GM11168 (cell line): ENCODE measurements at regions not wholly inside any gene's neighbourhood (a gene's known extent, or its start where the extent isn't known, plus 50 kb on each side); places are given as distances from the start of the nearest gene placed in this dataset.

Experiments
- in situ Hi-C: fragments of 300-500 bp; cut with MboI; formaldehyde crosslinking; loops from one replicate; pipeline ENCODE4 v1.12.0; 2022; ENCODE audit warnings: low sequenced_read_pairs; ENCODE audit not compliant: unreplicated experiment

DNA sequence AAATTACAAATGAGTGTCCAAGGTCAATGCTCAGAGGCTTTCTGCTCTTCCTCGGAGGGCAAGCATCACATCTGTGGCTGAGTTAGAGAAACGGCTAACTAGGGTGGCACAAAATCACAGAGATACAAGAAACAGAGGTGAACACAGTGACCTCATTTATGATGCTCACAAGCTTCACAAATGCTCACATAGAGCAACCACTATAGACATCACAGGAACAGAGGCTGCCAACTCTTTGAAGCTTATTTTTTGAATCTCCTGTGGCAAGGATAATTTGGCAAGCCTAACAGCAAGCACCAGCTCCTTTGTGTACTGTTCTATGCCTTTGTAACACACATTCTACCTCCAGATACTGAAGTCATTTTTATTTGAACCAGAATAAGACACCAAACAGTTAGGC is 416.5 kb upstream of the DDI1 start:
- in situ Hi-C loops = no loop called here

DNA sequence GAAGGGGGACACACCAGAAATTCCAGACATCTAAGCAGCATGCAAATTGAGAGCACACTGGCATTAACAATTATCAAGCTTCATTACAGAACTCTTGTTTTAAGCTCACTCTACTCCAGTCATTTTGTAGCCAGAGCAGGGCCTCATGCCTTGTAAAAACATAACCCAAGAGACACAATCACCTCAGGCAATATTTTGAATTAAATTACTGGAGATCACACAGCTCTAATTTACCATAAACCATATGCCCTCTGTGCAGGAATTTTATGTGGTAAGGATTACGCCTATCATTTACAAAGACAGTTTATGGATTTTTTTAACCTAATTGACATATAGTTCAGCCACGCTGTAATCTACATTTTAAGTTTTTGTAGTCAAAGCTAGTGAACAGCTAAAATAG is 414.1 kb upstream of the DDI1 start:
- in situ Hi-C loops = no loop called here

DNA sequence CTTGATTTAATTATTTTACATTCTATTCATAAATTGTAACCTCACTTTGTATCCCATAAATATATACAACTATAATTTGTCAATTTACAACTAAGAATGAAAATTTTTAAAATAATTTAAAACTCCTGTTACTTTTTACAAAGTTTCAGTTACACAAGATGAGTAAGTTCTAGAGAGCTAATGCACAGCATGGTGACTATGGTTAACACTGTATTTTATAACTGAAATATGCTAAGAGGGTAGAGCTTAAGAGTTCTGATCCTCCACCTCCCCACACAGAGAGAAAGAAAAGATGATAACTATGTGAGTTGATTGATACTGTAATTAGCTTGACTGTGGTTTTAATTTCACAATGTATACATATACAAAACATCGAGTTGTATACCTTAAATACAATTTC is 412.5 kb upstream of the DDI1 start:
- in situ Hi-C loops = no loop called here

DNA sequence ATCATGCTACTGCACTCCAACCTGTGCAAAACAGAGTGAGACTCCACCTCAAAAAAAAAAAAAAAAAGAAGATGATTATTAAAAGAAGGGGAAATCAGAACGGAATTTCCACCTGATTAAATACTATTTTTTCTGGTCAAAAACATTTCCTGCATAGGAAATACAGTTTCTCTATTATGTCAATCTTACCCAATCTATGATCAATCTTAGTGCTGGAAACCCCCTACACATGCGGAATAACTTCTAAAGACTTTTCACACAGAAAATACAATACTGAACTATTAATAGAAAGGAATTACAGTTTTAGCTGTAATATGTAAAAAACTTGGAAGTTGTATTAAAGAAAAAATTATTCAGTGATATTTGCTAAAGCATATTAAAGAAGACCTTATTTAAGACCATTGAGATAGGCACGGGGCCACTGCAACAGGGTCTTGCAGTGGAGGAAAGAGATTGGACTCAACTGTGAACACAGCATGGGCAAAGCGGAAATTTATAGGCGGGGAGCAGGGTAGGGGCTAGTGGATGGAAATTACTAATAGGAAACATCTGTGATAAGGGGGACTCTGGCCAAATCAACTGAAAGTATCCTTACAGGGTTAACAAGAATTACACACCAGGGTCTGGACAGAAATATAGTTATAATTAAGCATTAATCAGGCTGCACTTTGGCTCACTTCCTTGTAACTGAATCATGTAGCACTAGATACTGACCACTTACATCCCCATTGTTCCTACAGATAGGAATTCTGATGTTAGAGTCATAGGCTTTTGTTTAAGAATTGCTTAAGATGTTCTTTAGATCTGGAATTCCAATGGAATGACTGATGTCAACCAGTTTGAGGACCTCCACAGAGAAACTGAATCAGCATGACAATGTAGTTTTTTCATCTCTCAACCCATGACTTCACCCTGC is 411.5 kb upstream of the DDI1 start:
- in situ Hi-C loops = no loop called here

DNA sequence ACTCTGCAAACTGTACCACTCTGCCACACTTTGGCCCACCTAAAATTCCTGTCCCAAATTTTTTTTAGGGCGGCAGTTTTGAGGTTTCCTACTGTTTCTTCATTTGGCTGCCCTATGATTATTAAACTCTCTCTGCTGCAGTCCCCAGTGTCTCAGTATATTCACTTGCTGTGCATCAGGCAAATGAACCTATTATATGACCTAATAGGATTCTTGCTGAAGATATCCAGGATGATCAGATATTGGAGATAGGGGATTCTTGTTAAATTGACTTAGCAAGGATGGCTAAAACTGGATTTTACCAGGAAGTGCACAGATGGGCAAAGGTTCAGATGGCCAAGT is 410.8 kb upstream of the DDI1 start:
- in situ Hi-C loops = no loop called here

DNA sequence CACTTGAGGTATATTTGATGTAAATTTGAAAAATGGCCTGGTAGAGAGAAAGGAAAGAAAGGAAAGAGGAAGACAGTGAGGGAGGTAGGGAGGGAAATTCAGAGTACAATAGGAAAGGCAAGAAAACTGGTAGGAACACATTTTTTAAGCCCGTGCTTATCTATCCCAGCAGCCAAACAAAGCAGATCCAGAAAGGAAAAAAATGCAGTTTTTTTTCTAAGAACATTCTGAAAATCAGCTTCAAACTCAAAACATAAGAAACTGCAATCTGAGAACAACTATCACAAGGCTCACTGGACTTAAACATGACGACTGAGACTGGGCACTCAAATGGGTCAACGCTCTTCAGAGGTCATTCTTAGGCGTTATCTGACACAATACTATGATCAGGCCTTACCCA is 408.3 kb upstream of the DDI1 start:
- in situ Hi-C loops = no loop called here

DNA sequence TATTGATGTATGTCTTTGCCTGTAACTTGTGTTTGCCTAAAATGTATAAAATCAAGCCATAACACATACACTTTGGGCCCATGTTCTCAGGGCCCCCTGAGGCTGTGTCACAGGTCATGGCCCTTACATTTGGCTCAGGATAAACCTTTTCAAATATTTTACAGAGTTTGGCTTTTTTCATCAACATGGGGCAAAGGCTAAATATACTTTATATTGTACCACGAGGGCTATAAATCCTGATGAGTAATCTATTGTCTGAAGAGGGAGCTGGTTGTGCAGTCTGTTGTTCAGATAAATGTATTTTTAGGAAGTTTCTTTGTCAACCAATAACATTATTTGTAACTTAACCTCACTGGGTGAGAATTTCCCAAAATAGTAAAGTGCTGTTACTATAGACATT is 404.6 kb upstream of the DDI1 start:
- in situ Hi-C loops = no loop called here

DNA sequence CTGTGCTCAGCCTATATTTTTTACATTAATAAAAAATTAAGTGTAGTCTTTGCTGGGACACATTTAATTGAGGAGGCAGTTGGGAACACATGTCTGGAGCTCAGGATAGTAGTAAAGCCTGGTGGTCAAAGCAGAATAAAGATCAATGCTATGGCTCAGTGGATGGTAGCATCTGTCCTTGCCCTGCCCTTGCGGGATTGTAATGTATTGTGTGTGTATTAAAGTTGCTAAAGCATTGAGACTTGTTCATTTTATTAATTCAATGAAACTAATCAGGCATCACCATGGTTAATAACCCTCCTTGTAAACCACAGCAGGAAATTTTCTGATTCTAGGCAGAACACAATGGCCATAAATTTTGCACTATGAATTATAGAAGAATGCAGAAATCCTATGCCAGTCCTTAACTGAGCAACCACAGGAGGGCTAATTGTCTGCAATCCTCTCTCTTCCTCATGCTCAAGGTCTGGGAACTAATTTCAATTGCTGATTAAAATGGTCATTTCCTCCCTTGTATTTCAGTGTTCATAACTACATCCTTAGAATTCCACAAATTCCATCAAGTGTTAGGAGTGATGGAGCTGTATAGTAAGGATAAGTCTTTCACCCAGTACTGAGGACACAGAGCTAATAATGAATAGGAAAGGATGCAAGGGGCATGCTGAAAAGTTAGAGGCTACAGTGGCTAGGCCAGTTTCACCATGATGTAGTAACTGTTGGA is 403.2 kb upstream of the DDI1 start:
- in situ Hi-C loops = no loop called here

DNA sequence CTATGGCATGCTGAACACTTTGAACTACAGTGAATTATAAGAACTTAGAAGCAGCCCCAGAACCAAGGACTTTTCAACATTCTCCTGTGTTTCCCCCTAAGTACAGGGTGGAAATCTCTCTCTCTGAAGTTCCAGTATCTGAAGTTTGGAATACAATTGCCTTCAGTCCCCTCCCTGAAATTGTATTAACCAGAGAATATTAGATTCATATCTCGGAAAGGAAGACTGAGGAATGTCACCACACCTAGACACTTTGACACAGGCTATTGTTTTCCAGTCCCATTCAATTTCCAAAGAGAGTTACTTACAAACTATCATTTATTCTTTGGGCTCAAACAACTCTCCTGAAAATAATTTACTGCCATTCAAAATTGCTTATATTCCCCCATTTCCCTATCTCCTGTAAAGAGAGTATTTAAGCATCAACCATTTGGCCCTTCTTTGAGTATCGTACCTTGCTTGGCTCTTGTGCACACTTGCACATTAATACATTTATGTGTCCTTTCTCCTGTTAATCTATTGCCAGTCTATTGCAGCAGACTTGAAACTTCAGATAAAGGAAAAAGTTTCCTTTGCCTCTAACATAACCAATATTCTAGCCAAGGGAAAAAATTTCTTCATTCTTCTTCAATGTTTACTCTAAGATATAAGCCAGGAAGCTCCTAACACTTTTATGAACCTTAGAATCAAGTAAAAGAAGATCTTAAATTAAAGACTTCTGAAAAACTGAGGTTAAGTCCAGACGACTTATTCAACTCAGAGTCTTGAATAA is 402.4 kb upstream of the DDI1 start:
- in situ Hi-C loops = no loop called here

DNA sequence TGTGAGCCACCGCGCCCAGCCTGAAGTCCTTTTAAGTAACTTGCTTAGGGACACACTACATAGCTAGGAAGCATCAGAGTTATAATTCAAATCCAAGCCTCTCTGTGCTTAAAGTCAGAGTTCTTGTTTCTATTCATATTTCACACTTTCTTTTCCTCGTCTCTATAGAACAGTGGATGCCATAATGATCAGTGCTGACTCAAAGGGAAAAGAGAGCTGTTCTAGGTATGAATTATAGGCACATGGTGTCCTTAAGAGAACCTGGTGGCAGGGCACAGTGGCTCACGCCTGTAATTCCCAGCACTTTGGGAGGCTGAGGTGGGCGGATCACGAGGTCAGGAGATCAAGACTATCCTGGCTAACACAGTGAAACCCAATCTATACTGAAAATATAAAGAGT is 400.2 kb upstream of the DDI1 start:
- in situ Hi-C loops = no loop called here

DNA sequence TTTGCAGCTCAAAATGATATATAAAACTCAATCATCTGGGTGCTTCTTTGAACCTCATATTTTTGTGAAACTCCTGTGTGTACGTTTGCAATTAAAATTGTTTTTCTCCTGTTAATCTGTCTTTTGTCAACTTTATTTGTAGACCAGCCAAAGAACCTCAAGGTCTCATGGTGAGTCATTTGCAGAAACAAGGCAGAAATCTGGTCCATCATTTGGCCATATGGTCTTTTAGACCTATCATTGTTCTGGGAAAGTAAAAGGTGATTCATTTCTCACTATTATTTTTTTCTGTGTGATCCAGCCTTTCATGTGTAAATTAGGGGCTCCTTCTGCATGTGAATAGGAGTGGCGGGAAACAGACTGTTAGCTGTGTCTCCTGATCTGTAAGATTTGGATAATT is 399.1 kb upstream of the DDI1 start:
- in situ Hi-C loops = no loop called here

DNA sequence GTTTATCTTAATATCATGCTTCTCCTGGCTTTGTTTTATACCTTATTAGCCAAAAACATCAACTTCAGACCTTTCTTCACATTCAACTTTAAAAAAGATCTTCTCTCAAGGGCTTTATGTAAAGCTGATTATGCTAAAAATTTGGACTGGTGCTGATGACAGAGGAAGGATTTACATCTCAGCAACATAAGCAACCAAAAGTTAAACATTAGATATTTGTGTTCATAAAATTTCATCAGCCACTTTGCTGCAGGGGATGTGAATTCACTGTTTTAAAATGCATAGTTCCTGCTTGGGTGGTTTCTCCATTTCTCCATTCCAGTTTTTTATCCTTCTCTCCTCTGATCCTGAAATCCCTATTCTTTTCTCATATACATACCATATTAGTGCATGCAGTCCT is 398.6 kb upstream of the DDI1 start:
- in situ Hi-C loops = no loop called here

DNA sequence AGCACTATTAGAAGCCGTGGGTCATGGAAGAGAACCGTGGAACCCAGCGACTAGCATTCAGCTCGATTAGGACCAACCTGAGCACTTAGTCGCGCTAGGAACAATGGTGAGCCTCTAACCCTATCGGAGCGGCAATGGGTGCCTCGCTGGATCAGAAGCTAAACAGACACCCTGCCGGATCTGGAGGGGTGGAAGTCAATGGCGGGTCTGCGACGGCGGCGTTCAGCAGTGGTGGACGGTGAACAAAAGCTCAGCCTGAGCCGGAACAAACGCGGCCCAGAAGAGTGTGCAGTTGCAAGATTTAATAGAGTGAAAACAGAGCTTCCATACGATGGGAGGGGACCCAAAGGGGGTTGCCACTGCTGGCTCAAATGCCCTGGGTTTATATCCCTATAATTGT is 391.8 kb upstream of the DDI1 start:
- in situ Hi-C loops = no loop called here

DNA sequence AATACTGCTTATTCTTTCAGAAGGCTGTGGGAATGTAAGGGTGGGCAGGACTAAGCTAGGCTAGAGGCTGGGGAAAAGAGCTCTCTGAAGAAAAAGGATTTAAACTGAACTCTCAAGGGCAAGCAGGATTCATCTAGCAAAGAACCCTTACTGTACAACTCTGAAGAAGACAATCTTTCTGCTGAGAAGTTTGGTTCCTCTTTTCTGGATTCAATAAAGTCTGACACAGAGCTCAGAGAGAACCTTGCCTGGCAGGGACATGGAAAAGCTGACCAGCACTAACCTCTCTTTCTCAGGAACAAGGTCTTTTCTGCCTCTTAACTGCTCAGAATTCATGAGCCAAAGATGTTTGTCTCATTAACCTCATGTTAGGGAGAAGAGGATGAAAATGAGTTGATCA is 388.4 kb upstream of the DDI1 start:
- in situ Hi-C loops = no loop called here

DNA sequence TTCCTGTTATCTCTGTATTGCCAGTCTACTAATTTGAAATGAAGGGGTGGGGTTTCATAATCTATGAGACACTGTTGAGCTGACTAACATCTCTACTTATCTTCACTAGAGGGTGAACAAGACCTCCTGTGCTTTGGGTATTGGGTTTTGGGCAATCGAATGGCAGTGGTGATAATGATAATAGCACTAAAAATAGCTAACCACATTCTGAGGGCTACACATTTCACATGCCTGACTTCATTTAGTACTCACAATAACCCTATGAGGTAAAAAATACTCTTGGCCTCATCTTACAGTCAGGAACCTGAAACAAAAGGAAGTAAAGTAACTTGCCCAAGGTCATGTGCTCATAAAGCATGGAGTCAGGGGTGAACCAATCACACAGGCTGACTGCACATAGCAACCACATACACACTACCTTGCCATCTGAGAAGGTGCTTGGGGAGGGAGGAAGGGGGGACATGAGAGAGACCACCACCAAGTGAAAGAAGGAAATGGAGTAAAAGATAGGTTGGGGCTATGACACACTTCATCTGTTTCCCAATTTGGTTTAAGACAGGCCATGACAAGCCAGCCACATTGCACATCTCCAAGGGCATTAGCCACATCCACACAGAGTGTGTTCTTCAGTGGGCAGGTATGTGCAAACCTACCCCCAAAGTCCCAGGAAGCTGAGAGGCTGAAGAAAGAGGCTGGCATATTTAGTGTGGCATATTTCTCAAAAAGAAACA is 387.6 kb upstream of the DDI1 start:
- in situ Hi-C loops = no loop called here

DNA sequence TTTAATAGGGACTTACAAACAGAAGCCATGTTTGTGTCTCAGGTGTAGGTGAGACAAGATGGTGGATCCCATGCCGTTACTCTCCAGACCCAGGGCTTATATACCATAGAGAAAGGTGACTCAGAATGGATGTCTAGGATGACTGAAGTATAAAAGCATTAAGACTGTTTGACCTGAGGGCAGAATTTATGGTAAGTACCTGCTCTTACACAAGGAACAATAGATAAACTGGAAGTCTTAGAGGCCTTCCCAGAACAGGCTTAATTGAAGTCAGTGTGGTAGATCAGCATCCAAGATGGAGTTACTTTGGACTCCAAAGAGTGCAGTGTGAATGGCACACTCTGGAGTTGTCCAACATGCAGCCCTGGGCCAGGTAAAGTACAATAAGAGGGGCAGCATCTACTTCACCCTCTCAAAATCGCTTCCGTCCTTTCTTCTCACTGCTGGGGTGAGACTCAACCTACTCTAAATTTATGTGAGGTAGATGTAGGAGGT is 387.0 kb upstream of the DDI1 start:
- in situ Hi-C loops = no loop called here

DNA sequence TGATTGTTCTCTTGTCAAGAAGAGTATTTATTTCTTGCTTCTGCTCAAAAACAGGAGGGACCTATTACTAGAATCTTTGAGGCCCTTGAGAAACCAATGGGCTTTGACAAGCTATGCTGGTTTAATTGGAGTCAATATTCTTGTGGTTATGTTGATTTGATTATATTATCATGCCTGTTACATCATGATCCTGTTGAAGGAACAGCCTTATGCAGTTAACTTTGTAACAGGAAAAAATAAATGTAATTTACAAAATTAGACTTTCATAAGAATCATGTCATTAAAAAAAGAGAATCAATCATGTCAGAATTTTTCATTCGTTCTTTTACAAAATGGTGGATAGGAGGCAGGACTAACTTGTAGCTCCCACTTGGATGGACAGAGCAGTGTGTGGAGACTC is 386.1 kb upstream of the DDI1 start:
- in situ Hi-C loops = no loop called here

DNA sequence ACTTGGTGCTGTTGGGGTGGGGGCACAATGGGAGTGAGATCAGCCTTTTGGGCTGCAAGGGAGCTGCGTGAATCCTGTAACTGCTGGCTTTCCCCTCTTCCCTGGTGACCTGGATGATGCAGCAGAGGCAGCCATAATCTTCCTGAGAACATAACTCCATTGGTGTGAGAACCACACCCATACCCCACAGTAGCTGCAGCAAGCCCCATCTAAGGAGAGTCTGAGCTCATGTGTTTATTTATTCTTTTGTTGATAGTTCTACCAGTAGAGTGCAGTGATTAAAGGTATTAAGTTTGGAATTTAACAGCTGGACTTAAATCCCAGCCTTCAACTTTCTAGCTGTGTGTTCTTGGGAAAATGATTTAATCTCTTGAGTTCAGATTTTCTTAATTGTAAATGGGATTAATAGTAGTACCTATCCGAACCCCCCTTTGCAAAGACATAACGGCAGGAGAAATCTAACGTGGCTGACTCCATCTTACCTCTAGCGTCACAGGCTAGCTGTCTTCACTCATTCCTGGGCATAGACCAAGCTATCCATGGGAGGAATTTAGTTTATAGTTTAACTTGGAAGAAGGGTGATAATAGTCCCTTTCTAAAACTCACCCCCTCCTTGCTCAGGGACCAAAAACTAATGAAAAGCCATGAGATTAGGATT is 385.0 kb upstream of the DDI1 start:
- in situ Hi-C loops = no loop called here

DNA sequence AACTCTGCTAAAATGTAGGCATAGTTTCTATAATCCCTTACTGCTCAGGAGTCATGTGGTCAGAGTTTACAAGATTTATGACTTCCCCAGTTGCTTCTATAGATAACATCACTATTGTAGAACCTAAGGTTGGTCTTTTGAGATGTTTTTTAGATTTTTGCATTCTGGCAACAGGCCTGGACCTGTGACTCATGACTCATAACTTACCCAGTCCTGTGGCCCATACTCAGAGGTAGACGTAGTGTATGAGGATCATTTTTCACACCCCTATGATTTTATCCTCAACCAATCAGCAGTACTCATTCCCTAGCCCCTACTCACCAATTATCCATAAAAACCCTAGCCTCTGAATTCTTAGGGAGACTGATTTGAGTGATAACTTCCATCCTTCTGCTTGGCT is 384.4 kb upstream of the DDI1 start:
- in situ Hi-C loops = no loop called here

DNA sequence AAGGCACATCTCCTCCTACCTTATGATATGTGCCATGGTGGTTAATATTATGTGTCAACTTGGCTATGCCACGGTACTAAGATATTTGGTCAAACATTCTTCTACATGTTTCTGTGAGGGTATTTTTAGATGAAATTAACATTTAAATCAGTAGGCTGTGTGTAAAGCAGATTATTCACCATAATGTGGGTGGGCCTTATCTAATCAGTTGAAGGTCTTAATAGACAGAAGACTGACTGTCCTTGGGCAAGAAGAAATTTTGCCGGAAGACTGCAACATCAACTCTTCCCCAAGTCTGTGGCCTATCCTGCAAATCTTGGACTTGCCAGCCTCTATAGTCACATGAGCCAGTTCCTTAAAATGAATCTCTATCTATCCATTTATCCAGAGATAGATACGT is 380.1 kb upstream of the DDI1 start:
- in situ Hi-C loops = no loop called here
